ENCODE measurements at regions not wholly inside any gene's neighbourhood (a gene's known extent, or its start where the extent isn't known, plus 50 kb on each side); places are given as distances from the start of the nearest gene placed in this dataset.

GRCh38 chr4:127081041-127081440, 551.7 kb upstream of the INTU start:
- Histone ChIP-seq H2AFZ (ENCODE audit: insufficient read depth, low read depth, low read length, poor library complexity, severe bottlenecking) (no peak overlapping the region), H3K27ac (ENCODE audit: low read length in 2 of 2) (no peak overlapping the region), H3K79me2 (ENCODE audit: control insufficient read depth, insufficient read depth, low read length) (no peaks in the 10 kb centered on the region), H3K36me3 (replicated peaks in 1 of 2; ENCODE audit: control extremely low read depth in 1 of 2, control insufficient read depth in 1 of 2, extremely low read depth in 1 of 2, insufficient read depth in 2 of 2, low read length in 1 of 2) (no peaks in the 10 kb centered on the region), H3K4me1 (ENCODE audit: control insufficient read depth in 2 of 2, insufficient read depth in 2 of 2, low read length in 2 of 2) (no peaks in the 10 kb centered on the region), H3K27me3 (replicated peaks in 1 of 4; ENCODE audit: control extremely low read depth in 1 of 4, control insufficient read depth in 3 of 4, insufficient read depth in 4 of 4, low read length in 3 of 4) (no peaks in the 10 kb centered on the region), H3K9me3 (ENCODE audit: control extremely low read depth in 1 of 3, control insufficient read depth in 2 of 3, insufficient read depth in 1 of 3, low read length in 2 of 3) (peaks cover 0 to 11% (median 0%) of the 10 kb centered on the region in 3 donors), H3K4me3 (ENCODE audit: control extremely low read depth in 1 of 5, extremely low read depth in 1 of 5, insufficient read depth in 1 of 5, low read depth in 2 of 5, low read length in 4 of 5) (no peak overlapping the region), H3K9ac (ENCODE audit: low read length) (no peak overlapping the region), H3K4me2 (replicated peaks; ENCODE audit: low read depth, low read length, poor library complexity, severe bottlenecking) (no peak overlapping the region), H4K20me1 (ENCODE audit: control insufficient read depth, insufficient read depth, low read length, poor library complexity, severe bottlenecking) (no peaks in the 10 kb centered on the region)
- no peak for TF ChIP-seq CTCF (IDR thresholded peaks at IDR 0.05)
- no peak overlapping the region for H3K27ac Mint-ChIP-seq
- H3K4me3 Mint-ChIP-seq = no peak overlapping the region
- intact Hi-C loops (cut with micrococcal nuclease) = no loop called here
- POLR2A ChIA-PET = no interaction called here
- H3K4me1 Mint-ChIP-seq = no peaks in the 10 kb centered on the region
- H3K9me3 Mint-ChIP-seq (ENCODE audit: insufficient read depth) = peaks cover 7% of the 10 kb centered on the region
- WGBS (ENCODE audit: insufficient coverage) = no CpG with 5 or more reads among the region's 1 CpG
- DNase-seq = no peak
- ATAC-seq (ENCODE audit: low read depth) = no peak
- CTCF ChIA-PET = no interaction called here
- H3K27me3 Mint-ChIP-seq = no peaks in the 10 kb centered on the region

GRCh38 chr4:127082986-127083385, 549.8 kb upstream of the INTU start:
- H3K4me2 ChIP-seq (replicated peaks; ENCODE audit: low read depth, low read length, poor library complexity, severe bottlenecking) = no peak overlapping the region
- Mint-ChIP-seq H3K9me3 (ENCODE audit: insufficient read depth) (peaks cover 7% of the 10 kb centered on the region), H3K27ac (no peak overlapping the region), H3K4me1 (no peaks in the 10 kb centered on the region), H3K27me3 (no peaks in the 10 kb centered on the region), H3K4me3 (no peak overlapping the region)
- no peak overlapping the region for H3K27ac ChIP-seq (ENCODE audit: low read length in 2 of 2)
- WGBS (ENCODE audit: insufficient coverage) = no CpG with 5 or more reads among the region's 1 CpG
- no peaks in the 10 kb centered on the region for H3K27me3 ChIP-seq (replicated peaks in 1 of 4; ENCODE audit: control extremely low read depth in 1 of 4, control insufficient read depth in 3 of 4, insufficient read depth in 4 of 4, low read length in 3 of 4)
- intact Hi-C loops (cut with micrococcal nuclease) = no loop called here
- TF ChIP-seq EZH2 (IDR thresholded peaks at IDR 0.05; ENCODE audit: borderline replicate concordance, insufficient read depth, low read depth, low read length, poor library complexity, severe bottlenecking) (no peak), CTCF (IDR thresholded peaks at IDR 0.05) (no peak)
- DNase-seq = no peak
- no peak for ATAC-seq (ENCODE audit: low read depth)
- H2AFZ ChIP-seq (ENCODE audit: insufficient read depth, low read depth, low read length, poor library complexity, severe bottlenecking) = no peak overlapping the region
- no peaks in the 10 kb centered on the region for H3K79me2 ChIP-seq (ENCODE audit: control insufficient read depth, insufficient read depth, low read length)
- no peak overlapping the region for H3K9ac ChIP-seq (ENCODE audit: low read length)
- H3K4me3 ChIP-seq (ENCODE audit: control extremely low read depth in 1 of 5, extremely low read depth in 1 of 5, insufficient read depth in 1 of 5, low read depth in 2 of 5, low read length in 4 of 5) = no peak overlapping the region
- no peaks in the 10 kb centered on the region for H3K36me3 ChIP-seq (replicated peaks in 1 of 2; ENCODE audit: control extremely low read depth in 1 of 2, control insufficient read depth in 1 of 2, extremely low read depth in 1 of 2, insufficient read depth in 2 of 2, low read length in 1 of 2)
- H4K20me1 ChIP-seq (ENCODE audit: control insufficient read depth, insufficient read depth, low read length, poor library complexity, severe bottlenecking) = no peaks in the 10 kb centered on the region
- H3K9me3 ChIP-seq (ENCODE audit: control extremely low read depth in 1 of 3, control insufficient read depth in 2 of 3, insufficient read depth in 1 of 3, low read length in 2 of 3) = peaks cover 0 to 11% (median 10%) of the 10 kb centered on the region in 3 donors
- ChIA-PET CTCF (no interaction called here), POLR2A (no interaction called here)
- no peaks in the 10 kb centered on the region for H3K4me1 ChIP-seq (ENCODE audit: control insufficient read depth in 2 of 2, insufficient read depth in 2 of 2, low read length in 2 of 2)

Data from B cell (primary cell).